GM12891 (cell line): ENCODE measurements at regions not wholly inside any gene's neighbourhood (a gene's known extent, or its start where the extent isn't known, plus 50 kb on each side); places are given as distances from the start of the nearest gene placed in this dataset.

Experiments used
- PAX5 ChIP-seq: IDR thresholded peaks from 2 replicates; pipeline ENCODE4 v1.6.1; 2011; ENCODE audit warnings: low read length, moderate library complexity, mild to moderate bottlenecking; ENCODE audit not compliant: insufficient read depth, severe bottlenecking
- POLR2A ChIP-seq: IDR thresholded peaks from 2 replicates; pipeline ENCODE4 v1.6.1; 2011; ENCODE audit warnings: low read depth, low read length, control low read depth
- POLR2AphosphoS5 ChIP-seq: IDR thresholded peaks from 2 replicates; pipeline ENCODE4 v1.6.1; 2011; ENCODE audit warnings: low read depth, low read length, control low read depth
- POU2F2 ChIP-seq: IDR thresholded peaks from 2 replicates; pipeline ENCODE4 v1.6.1; 2011; ENCODE audit warnings: low read depth, mild to moderate bottlenecking, control low read depth, low read length, moderate library complexity
- SPI1 ChIP-seq: IDR thresholded peaks from 2 replicates; pipeline ENCODE4 v1.6.1; 2011; ENCODE audit warnings: low read depth, low read length, control low read depth
- TAF1 ChIP-seq: IDR thresholded peaks from 2 replicates; pipeline ENCODE4 v1.6.1; 2011; ENCODE audit warnings: low read depth, low read length, control low read depth

DNA sequence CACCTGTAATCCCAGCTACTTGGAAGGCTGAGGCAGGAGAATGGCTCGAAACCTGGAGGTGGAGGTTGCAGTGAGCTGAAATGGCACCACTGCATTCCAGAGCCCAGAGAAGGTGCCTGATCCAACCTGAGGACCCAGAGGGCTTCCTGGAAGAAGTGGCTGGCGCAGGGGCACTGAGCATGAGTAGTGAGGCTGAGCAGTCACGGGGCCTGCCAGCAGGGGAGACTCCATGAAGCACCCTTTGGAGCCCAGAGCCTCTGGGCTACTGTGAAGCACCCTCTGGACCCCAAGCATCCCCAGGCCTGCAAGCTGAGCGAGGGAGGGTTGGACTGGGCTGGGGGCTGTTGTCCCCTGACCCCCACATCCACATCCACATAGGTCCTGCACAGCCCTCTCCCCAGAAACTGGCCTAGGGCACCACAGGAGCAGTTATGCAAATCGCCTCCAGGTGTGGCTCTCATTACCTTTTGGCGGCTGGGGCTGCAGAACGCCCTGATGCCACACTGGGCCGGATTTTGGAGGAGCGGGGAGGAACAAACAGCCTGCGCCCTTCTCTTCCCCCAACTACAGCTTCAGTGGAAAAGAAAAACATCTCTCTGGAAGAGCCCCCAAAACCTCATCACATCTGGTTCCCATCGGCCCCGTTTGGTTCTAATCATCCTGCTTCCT, 78.2 kb upstream of the TARDBP start:
- TF ChIP-seq POLR2A (no peak), POLR2AphosphoS5 (no peak), TAF1 (no peak), POU2F2 (no peak), SPI1 (no peak), PAX5 (no peak)
